Effector memory CD4-positive, alpha-beta T cell (primary cell): ENCODE measurements at regions not wholly inside any gene's neighbourhood (a gene's known extent, or its start where the extent isn't known, plus 50 kb on each side); places are given as distances from the start of the nearest gene placed in this dataset.

ENCODE experiments used
- DNase-seq, 3 donors: peaks; one replicate each; pipeline ENCODE4 v3.0.0-alpha.2; 2020
- H3K27ac ChIP-seq: 2 replicates; pipeline ENCODE4 v1.7.0; 2013; ENCODE audit warnings: mild to moderate bottlenecking, low read length, moderate library complexity; ENCODE audit not compliant: insufficient read depth, poor library complexity, severe bottlenecking
- H3K27me3 ChIP-seq: replicated peaks from 2 replicates; pipeline ENCODE4 v1.7.0; 2013; ENCODE audit warnings: mild to moderate bottlenecking, low read length; ENCODE audit not compliant: insufficient read depth, control insufficient read depth, poor library complexity, severe bottlenecking
- H3K36me3 ChIP-seq: 2 replicates; pipeline ENCODE4 v1.7.0; 2013; ENCODE audit warnings: mild to moderate bottlenecking, low read length, moderate library complexity; ENCODE audit not compliant: control insufficient read depth, insufficient read depth
- H3K4me1 ChIP-seq: 2 replicates; pipeline ENCODE4 v1.7.0; 2013; ENCODE audit warnings: low read length, mild to moderate bottlenecking; ENCODE audit not compliant: control insufficient read depth, insufficient read depth, poor library complexity, severe bottlenecking
- H3K4me3 ChIP-seq: 2 replicates; pipeline ENCODE4 v1.7.0; 2013; ENCODE audit warnings: low read length, low read depth, mild to moderate bottlenecking; ENCODE audit not compliant: insufficient read depth, poor library complexity, severe bottlenecking
- H3K9me3 ChIP-seq: 2 replicates; pipeline ENCODE4 v1.7.0; 2013; ENCODE audit warnings: mild to moderate bottlenecking, low read length, moderate library complexity; ENCODE audit not compliant: control insufficient read depth

DNA sequence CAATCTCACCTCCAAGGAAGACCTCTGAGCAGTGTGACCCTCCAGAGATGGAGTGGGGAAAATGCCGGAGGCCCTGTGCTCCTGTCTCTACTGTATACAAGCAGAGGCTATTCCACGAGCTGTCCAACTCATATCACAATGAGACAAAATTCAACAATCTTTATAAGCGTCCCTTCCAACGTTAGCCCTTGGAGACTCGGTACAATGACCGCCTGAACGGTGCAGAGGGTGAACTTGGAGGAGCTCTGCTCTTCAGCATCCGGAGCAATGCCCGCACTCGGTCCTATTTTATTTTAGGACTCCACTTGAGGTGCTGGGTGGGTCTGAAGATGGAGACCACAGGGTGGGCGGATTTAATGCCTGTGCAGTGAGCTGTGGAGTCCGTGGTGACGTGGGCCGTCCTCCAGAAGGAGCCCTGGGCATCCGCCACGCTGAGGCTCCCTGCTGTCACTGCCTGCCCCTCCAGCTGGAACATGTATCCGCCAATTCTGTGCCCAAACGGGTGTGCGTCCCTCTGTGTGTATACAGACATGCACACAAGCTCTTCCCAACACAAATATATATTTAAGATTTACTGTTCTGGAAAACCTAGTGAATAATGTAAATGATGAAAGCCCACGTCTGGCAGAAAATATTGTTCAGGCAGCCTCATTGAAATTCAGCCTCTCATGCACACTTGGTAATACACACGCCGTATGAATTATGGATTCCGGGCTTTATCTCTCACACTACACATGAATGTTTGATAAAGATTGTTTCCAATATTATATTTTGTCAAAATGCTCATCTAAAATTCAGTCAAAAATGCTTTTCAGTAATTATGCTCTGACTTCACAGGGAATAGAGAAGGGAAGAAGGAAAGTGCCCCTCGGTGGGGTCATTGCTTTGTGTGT, 239.9 kb upstream of the ZMIZ1 start:
- H3K9me3 ChIP-seq = no peaks in the 10 kb centered on the region
- DNase-seq = no peak
- peaks cover 4% of the 10 kb centered on the region for H3K27me3 ChIP-seq

DNA sequence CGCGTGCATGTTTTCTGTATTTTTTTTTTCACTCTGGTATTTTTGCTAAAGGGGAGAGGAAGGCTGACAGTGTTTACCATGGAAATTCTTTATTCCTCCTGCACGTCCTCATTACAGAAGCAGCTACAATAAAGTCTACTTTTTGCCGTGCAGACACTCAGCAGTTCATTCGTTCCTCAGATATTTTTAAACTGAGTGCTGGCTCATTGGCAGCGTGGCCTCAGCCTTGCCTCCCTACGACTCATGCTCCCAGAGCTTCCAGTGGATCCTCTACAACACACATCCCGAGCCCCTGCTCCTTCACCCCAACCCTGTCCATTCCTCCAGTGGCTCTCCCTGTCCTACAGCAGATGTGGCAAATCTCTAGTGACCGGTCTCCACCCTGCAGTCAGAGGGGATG, 239.2 kb upstream of the ZMIZ1 start:
- peaks cover 4% of the 10 kb centered on the region for H3K27me3 ChIP-seq
- H3K4me1 ChIP-seq = no peaks in the 10 kb centered on the region
- no peaks in the 10 kb centered on the region for H3K36me3 ChIP-seq
- DNase-seq = no peak
- no peak overlapping the region for H3K4me3 ChIP-seq
- no peaks in the 10 kb centered on the region for H3K9me3 ChIP-seq
- no peak overlapping the region for H3K27ac ChIP-seq

More for the DNA sequence above, 239.9 kb upstream of the ZMIZ1 start:
- Histone ChIP-seq H3K27ac (no peak overlapping the region), H3K4me1 (no peaks in the 10 kb centered on the region), H3K4me3 (no peak overlapping the region), H3K36me3 (no peaks in the 10 kb centered on the region)

DNA sequence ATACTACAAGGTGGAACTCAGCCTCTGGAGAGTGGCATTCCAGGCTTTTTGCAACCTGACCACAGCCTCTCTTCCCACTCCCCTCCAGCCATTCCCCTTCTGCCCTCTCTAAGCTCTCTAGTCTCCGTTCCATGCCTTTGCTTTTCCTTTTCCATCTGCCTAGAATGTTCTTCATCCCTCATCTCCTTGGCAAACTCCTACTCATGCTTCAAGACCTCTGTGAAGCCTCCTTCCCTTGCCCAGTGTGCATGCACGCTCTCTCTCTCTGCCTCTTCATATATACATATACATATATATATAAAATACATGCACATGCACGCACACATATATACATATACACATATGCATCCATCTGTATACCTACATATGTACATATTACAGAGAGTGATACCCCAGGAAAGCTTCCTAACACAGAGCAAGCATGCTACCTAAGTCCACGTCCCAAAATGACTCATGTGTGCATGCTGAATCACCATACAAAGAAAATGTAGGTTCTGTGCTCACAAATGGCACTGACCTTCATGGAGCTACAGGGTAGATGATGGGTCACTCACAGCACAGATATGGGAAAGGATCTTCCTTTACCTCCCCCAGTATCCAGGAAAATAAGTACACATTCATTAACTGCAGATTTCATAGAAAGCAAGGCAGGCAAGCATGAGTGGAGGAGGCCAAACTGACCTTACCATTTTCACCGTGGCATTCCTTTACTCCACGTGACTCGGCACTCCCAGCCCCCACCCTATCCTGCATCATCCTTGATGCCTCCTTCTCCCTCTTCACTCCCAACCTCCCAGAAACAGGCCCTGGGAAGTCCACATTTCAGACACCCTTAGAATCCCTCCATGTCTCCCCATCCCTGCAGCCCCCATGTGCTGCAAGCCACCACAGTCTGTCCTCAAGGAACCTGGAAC, 238.4 kb upstream of the ZMIZ1 start:
- Histone ChIP-seq H3K27ac (no peak overlapping the region), H3K27me3 (peaks cover 4% of the 10 kb centered on the region), H3K36me3 (no peaks in the 10 kb centered on the region), H3K4me3 (no peak overlapping the region), H3K4me1 (no peaks in the 10 kb centered on the region), H3K9me3 (no peaks in the 10 kb centered on the region)
- no peak for DNase-seq

DNA sequence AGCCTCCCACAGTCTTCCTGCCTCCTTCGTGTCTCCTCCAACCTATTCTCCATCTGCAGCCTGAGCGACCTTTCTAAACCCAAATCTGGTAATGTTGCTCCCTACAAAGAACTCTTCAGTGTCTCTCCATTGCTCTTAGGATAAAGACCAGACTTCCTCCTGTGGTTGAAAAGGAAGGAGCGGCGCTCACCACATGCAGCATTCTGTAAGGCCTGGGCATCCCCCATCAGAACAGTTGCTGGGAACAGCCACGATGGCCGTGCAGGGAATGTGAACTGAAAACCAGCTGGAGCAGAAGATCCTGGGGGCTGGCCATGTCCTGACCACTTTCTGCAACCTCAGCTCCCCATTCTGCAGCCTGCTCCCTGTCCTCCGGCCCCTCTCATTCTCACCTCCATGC, 237.8 kb upstream of the ZMIZ1 start:
- Histone ChIP-seq H3K27ac (no peak overlapping the region), H3K9me3 (no peaks in the 10 kb centered on the region), H3K4me1 (no peaks in the 10 kb centered on the region), H3K27me3 (peaks cover 4% of the 10 kb centered on the region), H3K36me3 (no peaks in the 10 kb centered on the region), H3K4me3 (no peak overlapping the region)
- DNase-seq = no peak

GRCh38 chr10:78831461-78831860, 237.3 kb upstream of the ZMIZ1 start:
- H3K27me3 ChIP-seq = peaks cover 4% of the 10 kb centered on the region
- no peak for DNase-seq
- no peaks in the 10 kb centered on the region for H3K36me3 ChIP-seq
- H3K4me1 ChIP-seq = no peaks in the 10 kb centered on the region
- H3K27ac ChIP-seq = no peak overlapping the region
- H3K9me3 ChIP-seq = no peaks in the 10 kb centered on the region
- no peak overlapping the region for H3K4me3 ChIP-seq

GRCh38 chr10:78832281-78832680, 236.5 kb upstream of the ZMIZ1 start:
- H3K36me3 ChIP-seq = no peaks in the 10 kb centered on the region

DNA sequence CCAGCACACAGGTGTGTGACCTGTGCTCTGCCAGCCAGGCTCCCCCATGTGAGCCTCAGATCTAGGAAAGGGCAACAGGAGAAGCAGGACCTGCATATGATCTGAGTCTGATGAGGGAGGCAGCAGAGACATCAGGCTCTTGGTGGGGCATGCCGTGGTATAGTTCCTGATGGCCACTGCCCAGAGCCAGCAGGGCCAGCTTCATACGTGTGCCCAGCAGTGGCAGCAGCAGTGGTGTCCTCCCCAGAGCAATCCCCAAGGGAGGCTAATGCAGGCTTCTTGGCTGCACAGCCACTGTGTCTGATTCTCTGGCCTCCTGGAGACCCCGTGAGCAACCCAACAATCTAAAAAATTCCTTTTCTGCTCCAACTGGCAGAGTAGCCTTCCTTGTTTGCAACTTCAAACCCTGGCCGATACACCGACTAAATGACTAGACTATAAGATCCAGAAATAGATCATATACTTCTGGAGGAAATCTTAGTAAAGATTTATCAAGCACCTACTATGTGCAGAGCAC, 230.6 kb upstream of the ZMIZ1 start:
- H3K4me3 ChIP-seq = no peak overlapping the region
- H3K4me1 ChIP-seq = no peaks in the 10 kb centered on the region
- no peak for DNase-seq
- H3K36me3 ChIP-seq = no peaks in the 10 kb centered on the region
- H3K27me3 ChIP-seq = no peaks in the 10 kb centered on the region
- H3K9me3 ChIP-seq = no peaks in the 10 kb centered on the region
- no peak overlapping the region for H3K27ac ChIP-seq

More at GRCh38 chr10:78832281-78832680, 236.5 kb upstream of the ZMIZ1 start:
- H3K9me3 ChIP-seq = no peaks in the 10 kb centered on the region
- no peak for DNase-seq
- H3K4me3 ChIP-seq = no peak overlapping the region
- H3K27me3 ChIP-seq = peaks cover 4% of the 10 kb centered on the region
- H3K4me1 ChIP-seq = no peaks in the 10 kb centered on the region
- H3K27ac ChIP-seq = no peak overlapping the region

DNA sequence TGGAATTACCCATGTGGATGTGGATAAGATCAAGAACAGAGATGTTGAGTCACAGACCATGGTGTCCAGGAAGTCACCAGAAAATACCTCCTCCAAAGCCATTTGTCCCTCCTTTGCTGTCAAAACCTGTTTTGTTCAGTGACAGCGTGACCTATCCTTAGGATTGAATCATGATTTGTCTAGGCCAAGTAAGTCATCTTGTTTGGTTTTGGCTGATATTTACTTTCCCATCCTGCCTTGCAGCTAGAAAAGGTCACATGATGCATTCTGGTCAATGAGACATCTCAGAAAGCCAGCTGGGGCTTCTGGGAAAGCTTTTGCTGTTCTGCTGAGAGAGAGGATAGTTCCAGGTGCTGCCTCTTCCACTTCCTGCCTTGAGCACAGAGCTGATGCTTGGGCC, 225.3 kb upstream of the ZMIZ1 start:
- no peaks in the 10 kb centered on the region for H3K9me3 ChIP-seq
- H3K36me3 ChIP-seq = no peaks in the 10 kb centered on the region
- no peak for DNase-seq
- H3K27ac ChIP-seq = no peak overlapping the region
- no peak overlapping the region for H3K4me3 ChIP-seq
- no peaks in the 10 kb centered on the region for H3K4me1 ChIP-seq
- no peaks in the 10 kb centered on the region for H3K27me3 ChIP-seq

DNA sequence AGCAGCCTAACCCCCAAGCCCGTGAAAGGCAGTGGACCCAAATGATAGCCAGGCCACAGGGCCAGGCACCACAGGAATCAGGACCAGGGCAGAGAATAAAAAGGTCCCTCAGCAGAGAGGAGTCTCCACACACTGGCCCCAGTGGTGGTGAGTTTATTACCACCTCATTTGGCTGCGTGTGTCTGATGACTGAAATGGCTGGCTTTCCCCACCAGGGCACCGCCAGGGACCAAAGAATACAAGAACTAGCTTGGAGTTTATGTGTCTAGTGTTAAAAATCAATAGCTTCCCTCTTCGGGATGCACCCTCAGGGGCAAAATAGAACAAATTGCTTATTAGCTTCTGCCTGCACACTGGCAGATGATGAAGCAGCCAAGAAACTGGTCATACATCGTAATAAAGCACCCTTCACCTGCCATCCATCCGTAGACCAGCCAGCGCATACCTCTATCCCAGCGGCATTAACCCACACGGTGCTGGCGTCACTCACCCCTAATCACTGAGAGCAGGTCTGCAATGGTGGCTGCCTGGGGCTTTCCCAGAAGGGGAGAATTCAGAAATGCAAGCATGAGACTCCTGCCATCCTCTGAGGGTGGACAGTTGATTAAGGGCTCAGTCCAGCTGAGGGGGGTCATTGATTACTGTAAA, 223.7 kb upstream of the ZMIZ1 start:
- Histone ChIP-seq H3K27ac (no peak overlapping the region), H3K4me1 (no peaks in the 10 kb centered on the region), H3K27me3 (no peaks in the 10 kb centered on the region), H3K36me3 (no peaks in the 10 kb centered on the region), H3K9me3 (no peaks in the 10 kb centered on the region), H3K4me3 (no peak overlapping the region)
- no peak for DNase-seq
